Stimulated activated CD4-positive, alpha-beta T cell treated with anti-CD3 and anti-CD28 coated beads, TNF-alpha, amount 100 ng/mL, for 24 hours (primary cell): ENCODE measurements at regions not wholly inside any gene's neighbourhood (a gene's known extent, or its start where the extent isn't known, plus 50 kb on each side); places are given as distances from the start of the nearest gene placed in this dataset.
A peak's percentile ranks its signal among the peaks of the same experiment; 100 is the strongest.

Experiments
- DNase-seq, 3 experiments: peaks; one replicate each; pipeline ENCODE4 v3.0.0-alpha.2; 2020; ENCODE audit warnings: low read depth in 3 of 3

DNA sequence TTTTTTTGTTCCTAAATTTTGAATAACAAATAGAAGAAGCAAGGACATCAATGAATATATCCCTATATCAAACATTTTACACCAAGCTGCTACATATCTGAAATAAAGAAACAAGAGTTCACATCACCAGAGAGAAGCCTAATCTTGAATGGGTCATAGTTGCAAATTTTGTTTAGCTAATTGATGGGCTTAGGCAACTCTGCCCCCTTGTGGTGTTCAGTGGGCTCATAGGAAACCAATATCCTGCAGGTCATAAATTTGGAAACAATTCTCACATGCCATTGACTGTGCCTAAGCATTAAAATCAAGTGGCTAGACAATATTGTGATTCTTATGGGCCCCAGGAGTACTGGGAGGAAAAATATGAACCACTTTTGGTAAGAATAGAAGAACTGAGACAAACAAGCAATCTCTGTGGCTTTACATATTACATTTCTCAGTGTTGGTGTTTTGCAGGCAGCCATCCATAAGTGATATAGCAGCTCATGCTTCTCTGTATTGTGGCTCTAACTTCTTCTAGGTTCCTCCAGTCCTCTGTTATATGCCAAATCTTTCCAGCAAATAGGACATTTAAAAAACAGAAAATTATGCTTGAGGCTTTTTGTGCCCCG lies 1262.8 kb upstream of the PRMT6 start:
- peak in 1 of 3 experiments; percentile 4 for DNase-seq

DNA sequence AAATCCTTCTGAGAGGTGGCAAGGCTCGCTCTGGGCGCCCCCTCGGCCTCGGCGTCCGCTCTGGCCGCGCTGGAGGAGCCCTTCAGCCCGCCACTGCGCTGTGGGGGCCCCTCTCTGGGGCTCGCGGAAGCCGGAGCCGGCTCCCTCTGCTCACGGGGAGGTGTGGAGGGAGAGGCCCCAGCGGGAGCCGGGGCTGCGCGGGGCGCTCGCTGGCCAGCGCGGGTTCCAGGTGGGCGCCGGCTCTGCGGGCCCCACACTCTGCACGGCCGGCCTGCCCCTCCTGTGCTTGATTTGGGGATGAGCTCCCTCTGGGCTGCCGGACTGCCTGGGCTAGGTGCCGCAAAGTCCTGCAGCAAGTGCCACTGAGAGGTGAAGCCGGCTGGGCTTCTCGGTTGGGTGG lies 1260.7 kb upstream of the PRMT6 start:
- DNase-seq, result no peak

DNA sequence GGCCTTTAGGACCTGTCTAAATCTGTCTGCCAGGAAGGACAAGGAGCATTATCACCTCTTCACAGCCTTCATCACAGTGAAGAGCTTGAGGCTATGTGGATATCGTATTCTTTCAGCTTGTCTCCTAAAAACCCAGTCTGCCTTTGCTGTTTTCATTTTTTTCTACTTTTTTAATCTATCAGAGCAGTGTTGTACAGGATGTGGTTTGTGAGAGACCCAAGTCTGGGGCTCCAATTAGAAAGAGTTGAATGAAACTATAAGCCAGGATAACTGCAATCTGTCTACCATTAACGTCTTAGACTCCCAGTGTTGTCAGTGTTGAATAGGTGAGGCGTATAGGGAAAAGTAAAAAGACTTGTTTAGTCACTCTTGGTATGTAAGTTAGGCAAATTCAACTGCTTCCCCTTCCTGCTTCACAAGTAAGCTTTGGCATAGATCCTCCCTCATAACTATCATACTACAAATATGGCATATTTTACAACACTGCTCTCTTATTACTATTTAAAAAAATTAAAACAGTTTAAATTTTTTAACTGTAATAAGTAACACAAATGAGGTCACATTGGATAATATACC lies 1225.8 kb upstream of the PRMT6 start:
- DNase-seq, result no peak

DNA sequence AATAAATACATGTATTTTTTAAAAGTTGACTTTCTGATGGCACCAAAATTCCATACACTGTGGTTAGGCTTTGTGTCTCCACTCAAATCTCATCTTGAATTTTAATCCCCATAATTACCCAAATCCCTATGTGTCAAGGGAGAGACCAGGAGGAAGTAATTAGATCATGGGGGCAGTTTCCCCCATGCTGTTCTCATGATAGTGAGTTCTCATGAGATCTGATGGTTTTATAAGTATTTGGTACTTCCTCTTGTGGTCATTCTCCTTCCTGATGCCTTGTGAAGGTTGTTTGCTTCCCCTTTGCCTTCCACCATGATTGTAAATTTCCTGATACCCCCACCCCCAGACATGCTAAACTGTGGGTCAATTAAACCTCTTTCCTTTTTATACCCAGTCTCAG lies 1218.4 kb upstream of the PRMT6 start:
- no peak for DNase-seq

DNA sequence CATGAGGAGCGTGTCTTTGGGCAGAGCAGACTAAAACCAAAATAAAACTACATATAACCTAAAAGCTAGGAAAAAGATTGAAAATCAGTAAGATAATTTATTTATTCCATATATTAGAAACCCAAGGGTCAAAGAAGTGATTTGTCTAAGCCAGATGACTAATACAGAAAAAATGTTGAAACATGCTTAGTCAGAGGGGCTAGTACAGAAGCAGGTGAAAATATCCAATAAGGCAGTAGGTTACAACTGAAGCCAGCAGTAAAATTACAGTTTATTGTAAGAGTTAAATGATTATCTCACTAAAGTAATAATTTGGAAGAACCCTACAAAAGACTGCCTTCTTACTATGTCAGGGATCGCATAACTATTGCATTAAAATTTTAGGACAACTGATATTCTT lies 1190.9 kb upstream of the PRMT6 start:
- DNase-seq, result no peak

DNA sequence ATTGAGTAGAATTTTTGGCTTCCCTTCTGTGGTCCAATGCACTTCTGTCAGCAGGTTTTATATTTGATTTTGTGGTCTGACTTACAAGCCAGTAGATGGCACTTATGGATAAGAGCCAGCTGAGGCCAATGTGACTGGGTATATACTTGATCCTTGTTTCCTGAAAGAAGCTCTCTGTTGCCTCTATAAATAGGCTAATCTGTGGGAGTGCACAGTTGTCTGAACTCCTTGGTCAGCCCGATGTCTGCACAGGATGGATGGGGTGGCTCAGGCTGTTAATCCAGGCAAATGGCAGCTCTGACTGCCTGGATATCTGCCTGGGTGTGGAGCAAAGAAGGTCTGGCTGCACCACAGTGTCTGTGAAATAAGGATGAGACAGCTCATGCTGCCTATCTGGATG lies 1183.7 kb upstream of the PRMT6 start:
- DNase-seq, result no peak

DNA sequence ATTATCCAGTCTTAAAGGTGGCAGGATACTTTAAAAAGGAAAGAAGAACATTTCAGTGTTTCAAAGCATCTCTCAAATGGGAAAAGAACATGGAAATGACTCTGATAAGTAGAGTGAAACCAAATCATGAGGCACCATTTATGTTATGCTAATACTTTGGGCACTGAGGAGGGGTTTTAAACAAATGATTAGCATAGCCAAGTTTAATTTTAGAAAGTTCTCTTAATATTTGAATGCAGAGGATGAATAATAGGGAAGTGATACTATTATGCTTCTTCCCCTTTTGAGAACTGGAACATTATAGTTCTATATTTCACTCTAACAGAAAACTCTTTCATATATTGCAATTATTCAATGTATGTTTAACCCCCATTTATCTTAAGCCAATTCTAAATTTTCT lies 1181.9 kb upstream of the PRMT6 start:
- DNase-seq, result no peak

DNA sequence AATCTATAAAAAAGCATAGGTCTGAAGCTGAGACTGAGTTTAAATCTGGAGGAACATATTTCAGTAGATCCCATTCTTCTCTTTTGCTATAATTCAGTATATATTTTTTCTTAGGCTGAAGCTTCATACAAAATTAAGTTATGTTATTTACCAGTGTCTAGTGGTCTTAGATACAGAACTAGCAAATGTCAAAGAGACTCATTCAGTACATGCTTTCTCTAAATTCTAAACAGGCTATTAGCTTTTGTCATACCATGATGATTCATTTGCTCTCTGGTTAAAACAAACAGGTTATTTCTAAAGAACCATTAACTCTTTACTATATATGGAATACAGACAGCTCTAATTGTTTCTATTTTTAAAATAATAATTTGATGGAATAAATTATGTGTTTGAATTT lies 1170.2 kb upstream of the PRMT6 start:
- DNase-seq, result no peak

DNA sequence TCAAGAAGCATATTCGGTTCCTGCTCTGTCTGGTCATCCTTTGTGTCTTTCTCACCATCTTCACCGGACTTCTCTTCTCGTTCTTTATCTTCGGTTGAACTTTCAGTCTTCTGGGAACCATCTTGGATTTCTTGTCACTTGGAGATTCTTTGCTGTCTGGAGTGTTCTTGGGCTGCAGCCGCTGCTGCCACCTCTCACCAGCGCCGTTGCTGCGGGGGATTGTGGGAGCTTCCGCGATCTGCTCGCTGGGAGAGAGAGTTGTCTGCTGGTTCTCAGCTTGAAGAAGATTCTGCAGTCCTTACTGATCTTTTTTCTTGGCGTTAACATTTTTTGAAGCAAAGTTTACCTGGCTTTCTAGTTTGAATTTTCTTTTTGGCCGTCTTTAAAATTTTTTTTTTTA lies 1165.2 kb upstream of the PRMT6 start:
- no peak for DNase-seq

DNA sequence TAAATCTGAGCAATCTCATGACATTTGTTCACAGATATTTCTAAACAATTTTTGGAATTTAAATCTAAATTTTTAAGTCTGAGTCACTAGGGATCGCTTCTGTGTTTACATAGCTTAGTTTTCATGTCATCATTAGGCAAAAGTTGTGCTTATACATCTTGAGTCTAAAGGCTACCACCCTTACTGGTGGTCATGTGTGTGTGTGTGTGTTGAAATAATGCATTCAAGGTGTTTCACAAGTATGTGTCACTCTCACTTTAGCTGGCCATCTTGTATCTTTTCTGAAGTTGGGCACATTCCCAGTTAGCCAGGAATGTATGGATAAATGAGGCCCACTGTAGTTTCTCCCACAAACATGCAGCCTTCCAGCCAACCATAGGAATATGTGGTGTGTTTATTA lies 1162.5 kb upstream of the PRMT6 start:
- no peak for DNase-seq

DNA sequence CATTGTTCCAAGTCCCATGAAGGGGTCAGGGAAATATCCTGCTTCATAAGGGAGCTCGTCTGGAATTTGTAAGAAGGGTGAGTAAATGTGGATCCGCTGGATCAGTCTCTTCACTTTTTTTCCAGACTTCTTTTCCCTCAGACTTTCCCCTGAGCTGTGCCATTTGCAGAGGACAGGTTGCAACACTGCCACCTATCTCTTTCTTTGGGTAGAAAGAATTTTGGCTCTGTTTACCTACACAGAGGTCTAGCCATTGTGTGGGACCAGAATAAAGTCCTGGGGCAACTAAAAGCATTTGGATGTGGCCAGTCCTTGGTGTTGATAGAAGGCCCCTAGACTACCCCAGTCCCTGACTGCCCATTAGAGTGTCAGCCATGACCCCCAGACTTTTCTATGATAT lies 1146.7 kb upstream of the PRMT6 start:
- DNase-seq, result no peak

DNA sequence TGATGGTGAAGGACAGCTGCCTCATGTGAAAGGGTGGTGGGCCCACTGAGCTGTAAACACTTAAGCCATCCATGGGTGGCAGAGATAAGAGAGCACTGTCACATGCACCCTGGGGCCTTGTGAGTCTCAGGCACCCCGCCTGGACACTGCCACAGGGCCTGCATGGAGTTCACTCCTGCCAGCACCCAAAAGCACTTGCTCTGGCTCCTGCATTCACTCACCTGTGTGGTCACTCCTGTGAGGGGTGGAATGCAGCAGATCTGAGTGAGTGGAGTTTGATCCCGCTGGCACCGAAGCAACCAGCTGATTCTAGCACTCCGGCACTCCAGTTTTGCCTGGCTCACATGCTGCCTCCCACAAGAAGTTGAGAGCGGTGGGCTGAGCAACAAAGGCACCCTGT lies 1142.1 kb upstream of the PRMT6 start:
- DNase-seq, result no peak

DNA sequence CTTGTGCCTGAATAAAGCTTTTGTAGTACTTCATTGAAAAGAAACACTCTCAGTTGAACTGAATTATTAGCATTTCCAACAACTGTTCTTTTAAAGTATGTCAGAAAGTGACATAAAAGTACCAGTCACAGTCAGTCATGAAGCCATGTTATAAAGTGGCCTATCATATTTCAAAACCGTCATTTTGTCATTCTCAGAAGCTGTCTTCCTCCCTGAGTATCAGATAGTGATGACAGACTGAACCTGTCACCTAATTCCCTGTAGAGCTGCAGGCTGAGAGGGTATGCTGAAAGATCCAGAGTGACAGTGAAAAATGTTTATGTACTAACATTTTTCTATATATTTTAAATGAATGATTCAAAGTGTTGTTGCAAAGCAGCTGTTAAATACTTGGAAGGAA lies 1121.7 kb upstream of the PRMT6 start:
- DNase-seq, result no peak

DNA sequence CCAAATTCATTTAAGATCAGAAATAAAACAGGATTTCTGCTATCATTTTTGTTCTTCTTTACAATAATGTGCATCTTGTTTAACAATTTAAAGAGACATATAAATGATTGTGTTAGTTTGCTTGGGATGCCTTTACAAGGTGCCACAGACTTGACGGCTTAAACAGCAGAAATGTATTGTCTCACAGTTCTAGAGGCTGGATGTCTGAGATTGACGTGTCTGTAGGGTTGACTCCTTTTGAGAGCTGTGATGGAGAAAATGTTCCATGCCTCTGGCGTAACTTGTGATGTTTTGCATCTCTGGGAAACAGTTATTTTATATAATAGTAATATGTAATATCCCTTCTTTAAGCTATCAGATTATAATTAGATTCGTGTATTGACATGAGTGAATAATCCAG lies 1091.6 kb upstream of the PRMT6 start:
- DNase-seq, result no peak

DNA sequence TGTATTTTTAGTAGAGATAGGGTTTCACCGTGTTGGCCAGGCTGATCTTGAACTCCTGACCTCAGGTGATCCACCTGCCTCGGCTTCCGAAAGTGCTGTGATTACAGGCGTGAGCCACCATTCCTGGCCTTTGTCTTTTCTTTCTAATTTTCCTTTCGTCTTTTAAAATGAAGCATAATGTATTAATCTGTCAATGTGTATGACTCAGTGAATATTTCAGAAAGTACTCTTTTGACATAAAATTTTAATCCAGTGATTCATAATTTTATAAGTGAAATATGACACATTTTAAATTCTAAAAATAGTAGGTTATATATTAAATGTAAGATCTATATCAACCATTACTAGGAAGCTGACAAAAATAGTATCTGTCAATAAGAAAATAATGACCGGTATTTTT lies 1059.0 kb upstream of the PRMT6 start:
- no peak for DNase-seq

DNA sequence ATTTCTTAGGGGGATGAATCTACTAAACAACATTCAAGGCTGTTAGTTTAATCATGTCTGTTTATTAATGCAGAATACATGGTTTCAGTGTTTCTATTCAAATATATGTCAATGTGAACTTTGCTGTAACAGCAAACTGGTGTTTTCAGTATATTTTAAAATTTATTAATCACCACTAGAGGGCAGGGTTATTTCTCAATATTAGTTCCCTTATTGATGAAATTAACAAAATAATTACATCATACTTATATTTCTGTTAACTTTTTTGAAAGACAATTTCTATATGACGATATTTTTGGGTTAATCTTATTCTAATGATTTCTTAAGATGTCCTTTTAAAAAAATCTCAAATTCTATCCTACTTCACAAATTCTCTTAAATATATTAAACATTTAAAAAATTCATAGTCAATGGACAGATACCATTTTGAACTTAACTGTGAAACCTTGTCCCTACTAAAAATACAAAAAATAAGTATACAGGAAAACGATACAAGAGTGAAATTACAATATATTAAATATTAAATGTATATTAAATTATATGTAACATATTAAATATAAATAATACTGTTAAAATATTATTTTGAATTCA lies 1034.1 kb upstream of the PRMT6 start:
- no peak for DNase-seq

DNA sequence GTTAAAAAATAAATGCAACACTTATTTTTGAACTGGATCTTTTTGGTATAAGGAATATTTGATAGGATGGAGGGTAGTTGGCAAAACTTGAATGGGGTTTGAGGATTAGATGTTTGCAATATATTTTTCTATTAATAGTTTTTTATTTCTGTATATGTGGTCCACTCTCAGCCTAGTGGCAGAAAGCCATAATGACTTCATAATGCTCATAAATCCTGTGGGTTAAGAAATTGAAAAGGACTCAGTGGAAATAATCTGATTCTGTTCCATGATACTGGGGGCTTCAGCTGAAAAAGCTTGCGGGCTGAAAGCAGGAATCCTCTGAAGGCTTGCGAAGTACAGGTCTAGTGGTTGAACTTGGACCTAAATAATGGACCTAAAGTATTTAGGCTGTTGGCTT lies 1028.6 kb upstream of the PRMT6 start:
- DNase-seq, result no peak

DNA sequence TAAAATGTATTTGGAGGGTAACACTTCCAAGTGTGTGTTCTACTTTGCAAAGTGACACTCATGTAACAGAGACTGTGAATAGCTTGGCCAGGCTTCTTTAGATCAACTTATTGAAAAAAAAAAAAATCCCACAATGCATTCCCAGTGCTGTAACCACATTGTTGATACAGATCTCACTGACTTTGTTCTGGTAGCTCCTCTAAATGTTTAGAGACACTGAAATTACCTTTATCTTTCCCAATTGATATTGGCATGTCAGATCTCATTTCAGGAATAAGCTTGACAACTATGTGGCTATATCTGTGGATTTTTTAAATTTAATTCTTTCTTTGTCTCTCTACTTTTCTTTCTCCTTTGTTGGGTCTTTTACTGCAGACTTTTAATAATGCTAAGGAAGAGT lies 1018.9 kb upstream of the PRMT6 start:
- no peak for DNase-seq

DNA sequence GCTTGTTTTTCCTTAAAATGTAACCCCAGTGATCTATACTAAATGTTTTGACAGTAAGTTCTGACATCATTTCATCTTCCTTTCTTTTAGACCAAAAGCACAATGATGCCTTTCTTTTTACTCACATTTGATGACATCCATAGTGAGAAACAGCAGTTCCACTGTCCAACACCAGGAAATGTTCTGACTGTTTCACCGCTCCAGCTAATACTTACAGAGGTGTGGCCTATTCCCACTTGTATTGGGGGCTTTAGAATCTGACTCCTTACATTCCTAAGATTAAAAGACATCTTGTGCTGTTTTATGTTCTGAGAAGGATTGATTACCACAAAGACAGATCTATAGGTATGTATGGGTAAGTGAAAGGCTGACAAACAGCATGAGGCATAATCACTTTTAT lies 1018.2 kb upstream of the PRMT6 start:
- no peak for DNase-seq

DNA sequence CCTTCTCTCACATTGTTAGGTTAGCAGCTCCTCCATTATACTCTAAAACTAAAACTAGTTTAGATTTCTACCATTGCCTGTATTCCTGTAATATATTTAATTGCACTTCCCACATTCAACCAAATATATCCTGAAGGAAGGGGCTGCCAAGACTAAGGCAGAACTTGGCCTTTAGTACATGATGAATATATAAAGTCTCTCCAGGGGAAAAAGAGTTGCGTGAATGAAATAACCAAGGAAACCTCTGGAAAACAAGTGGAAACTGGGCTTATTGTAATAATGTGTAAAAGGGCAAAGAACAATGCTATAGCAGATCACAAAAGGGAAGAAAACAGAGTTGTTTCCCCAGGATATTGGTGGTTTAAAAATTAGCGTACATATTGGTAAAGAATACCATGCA lies 1012.5 kb upstream of the PRMT6 start:
- DNase-seq, result no peak

DNA sequence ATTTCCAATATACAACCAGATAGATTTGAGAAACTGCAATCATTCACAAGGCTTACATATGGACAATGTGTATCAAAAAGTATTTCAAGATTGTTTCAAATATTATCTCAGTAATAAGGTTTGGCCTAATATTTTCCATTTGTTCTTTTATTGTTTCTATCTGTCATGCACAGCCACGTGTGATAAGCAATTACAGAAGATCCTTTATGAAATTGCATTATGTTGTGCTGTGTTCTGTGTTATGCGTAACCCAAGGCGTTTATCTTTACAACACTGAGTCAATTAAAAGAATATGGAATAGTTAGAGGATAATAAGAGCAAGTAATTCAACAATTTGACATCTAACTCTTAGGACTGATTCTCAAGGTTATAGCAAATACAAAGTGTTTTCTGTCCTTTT lies 1009.3 kb upstream of the PRMT6 start:
- DNase-seq, result no peak

DNA sequence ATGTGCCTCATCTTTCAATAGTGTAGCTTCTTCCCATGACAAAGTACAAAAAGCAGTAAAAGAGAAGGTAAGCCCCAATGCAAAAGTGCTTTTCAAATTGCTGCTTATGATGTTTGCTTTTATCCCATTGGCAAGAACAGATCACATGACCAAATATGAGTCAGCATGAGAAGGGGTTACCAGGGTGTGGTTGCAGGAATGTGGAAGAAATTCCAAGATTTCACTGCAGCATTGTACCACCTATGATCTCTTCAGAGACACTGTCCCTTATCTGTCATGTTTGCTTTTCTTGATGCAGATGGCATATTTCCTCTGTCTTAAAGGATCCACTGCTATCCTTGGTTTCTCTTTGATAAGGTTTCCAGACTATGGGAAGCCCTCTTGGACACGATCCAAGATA lies 1006.9 kb upstream of the PRMT6 start:
- DNase-seq, result no peak

DNA sequence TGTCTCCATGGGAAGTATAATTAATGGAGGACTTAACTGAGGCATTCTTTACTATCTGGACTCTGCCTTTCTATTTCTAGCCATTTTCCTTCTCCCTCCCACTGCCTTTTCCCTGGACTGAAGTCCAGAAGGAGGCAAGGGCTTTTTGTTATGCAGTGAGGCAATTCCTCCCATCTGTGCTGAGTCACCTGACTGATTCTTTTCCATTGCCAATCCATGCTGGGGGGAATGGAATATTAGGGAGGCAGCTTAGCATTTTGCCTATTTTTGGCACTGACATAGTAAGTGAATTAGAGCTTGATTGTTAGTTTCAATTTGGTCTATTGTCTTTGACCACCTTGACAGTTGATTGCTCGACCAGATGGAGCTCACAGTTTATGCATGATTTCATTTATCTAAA lies 1000.6 kb upstream of the PRMT6 start:
- no peak for DNase-seq
